HG03439 (cell line): ENCODE measurements at regions not wholly inside any gene's neighbourhood (a gene's known extent, or its start where the extent isn't known, plus 50 kb on each side); places are given as distances from the start of the nearest gene placed in this dataset.

ENCODE experiments used
- ATAC-seq: cut with Tn5 transposase; IDR thresholded peaks from one replicate; pipeline ENCODE4 v1.9.1; 2021; ENCODE audit warnings: mild to moderate bottlenecking, moderate library complexity; ENCODE audit not compliant: unreplicated experiment

GRCh38 chr12:12015073-12015685, 55.6 kb upstream of the BCL2L14 start:
- ATAC-seq = no peak

- no peak for ATAC-seq
Measured at GRCh38 chr12:12016284-12017100, 54.2 kb upstream of the BCL2L14 start.

- no peak for ATAC-seq
Measured at GRCh38 chr12:12017135-12017581, 53.6 kb upstream of the BCL2L14 start.

- no peak for ATAC-seq
Measured at GRCh38 chr12:12017798-12018197, 52.9 kb upstream of the BCL2L14 start.

GRCh38 chr12:12018454-12018853, 52.3 kb upstream of the BCL2L14 start:
- ATAC-seq = no peak

- ATAC-seq = no peak
Measured at GRCh38 chr12:12019881-12020280, 50.9 kb upstream of the BCL2L14 start.

- no peak for ATAC-seq
Measured at GRCh38 chr12:12020762-12021161, 50.0 kb upstream of the BCL2L14 start.
